Activated CD8-positive, alpha-beta memory T cell treated with anti-CD3 and anti-CD28 coated beads for 4 hours (primary cell): ENCODE measurements at regions not wholly inside any gene's neighbourhood (a gene's known extent, or its start where the extent isn't known, plus 50 kb on each side); places are given as distances from the start of the nearest gene placed in this dataset.
"Not testable (repeated sequence)": the region's sequence is repeated elsewhere in the genome, so short reads cannot be mapped to it uniquely, and the experiment has no call there.

Experiments used
- DNase-seq, 2 donors: peaks; one replicate each; pipeline ENCODE4 v3.0.0-alpha.2; 2020; ENCODE audit warnings: low read depth in 2 of 2

- not testable (repeated sequence) for DNase-seq
These were observed 603.8 kb downstream of the TTLL7 start for GRCh38 chr1:83395130-83395529.

- not testable (repeated sequence) for DNase-seq
These were observed 612.0 kb downstream of the TTLL7 start for GRCh38 chr1:83386946-83387345.

GRCh38 chr1:83383107-83383506 is 615.8 kb downstream of the TTLL7 start:
- DNase-seq, result not testable (repeated sequence)

- DNase-seq, result not testable (repeated sequence)
These were observed 625.9 kb downstream of the TTLL7 start for GRCh38 chr1:83373018-83373417.

- not testable (repeated sequence) for DNase-seq
These were observed 629.1 kb downstream of the TTLL7 start for GRCh38 chr1:83369853-83370252.

- not testable (repeated sequence) for DNase-seq
These were observed 633.6 kb downstream of the TTLL7 start for GRCh38 chr1:83365320-83365719.

- DNase-seq, result not testable (repeated sequence)
These were observed 653.6 kb downstream of the TTLL7 start for GRCh38 chr1:83345375-83345774.

GRCh38 chr1:83343767-83344166 is 655.2 kb downstream of the TTLL7 start:
- DNase-seq, result not testable (repeated sequence)

- DNase-seq, result not testable (repeated sequence)
These were observed 655.9 kb downstream of the TTLL7 start for GRCh38 chr1:83342995-83343394.

GRCh38 chr1:83332308-83332707 is 666.6 kb downstream of the TTLL7 start:
- not testable (repeated sequence) for DNase-seq

GRCh38 chr1:83318366-83318765 is 680.6 kb downstream of the TTLL7 start:
- DNase-seq, result no peak

GRCh38 chr1:83315446-83315845 is 683.5 kb downstream of the TTLL7 start:
- DNase-seq, result not testable (repeated sequence)

GRCh38 chr1:83310161-83310560 is 688.8 kb downstream of the TTLL7 start:
- not testable (repeated sequence) for DNase-seq

GRCh38 chr1:83309035-83309434 is 689.9 kb downstream of the TTLL7 start:
- not testable (repeated sequence) for DNase-seq

GRCh38 chr1:83306811-83307210 is 692.1 kb downstream of the TTLL7 start:
- not testable (repeated sequence) for DNase-seq

- DNase-seq, result not testable (repeated sequence)
These were observed 703.3 kb downstream of the TTLL7 start for GRCh38 chr1:83295594-83295993.

GRCh38 chr1:83287391-83287790 is 711.5 kb downstream of the TTLL7 start:
- not testable (repeated sequence) for DNase-seq

- not testable (repeated sequence) for DNase-seq
These were observed 724.3 kb downstream of the TTLL7 start for GRCh38 chr1:83274656-83275055.

- not testable (repeated sequence) for DNase-seq
These were observed 726.4 kb downstream of the TTLL7 start for GRCh38 chr1:83272484-83272883.

- DNase-seq, result not testable (repeated sequence)
These were observed 727.1 kb downstream of the TTLL7 start for GRCh38 chr1:83271834-83272233.

- DNase-seq, result not testable (repeated sequence)
These were observed 728.1 kb downstream of the TTLL7 start for GRCh38 chr1:83270801-83271200.

- DNase-seq, result not testable (repeated sequence)
These were observed 735.1 kb downstream of the TTLL7 start for GRCh38 chr1:83263808-83264207.

- DNase-seq, result not testable (repeated sequence)
These were observed 747.2 kb downstream of the TTLL7 start for GRCh38 chr1:83251687-83252086.

- DNase-seq, result not testable (repeated sequence)
These were observed 752.2 kb downstream of the TTLL7 start for GRCh38 chr1:83246780-83247179.
